IMR-90 (cell line): ENCODE measurements at regions not wholly inside any gene's neighbourhood (a gene's known extent, or its start where the extent isn't known, plus 50 kb on each side); places are given as distances from the start of the nearest gene placed in this dataset.

Experiments used
- ATAC-seq: fragments of 200-7000 bp; cut with Tn5 transposase; 2 replicates; pipeline ENCODE4 v1.9.1; 2020; ENCODE audit warnings: low read depth, mild to moderate bottlenecking, moderate library complexity
- BruUV-seq: library from RNA; stranded (reverse); fragments of 400-500 nt; replicated peaks from 2 replicates; lab custom pipeline; 2021; lab: Mats Ljungman, UMichigan
- CTCF ChIA-PET: fragments of 300-600 bp; formaldehyde crosslinking; extraction: SDS; loops from one replicate; lab custom pipeline; 2021; ENCODE audit warnings: antibody characterized with exemption; lab: Yijun Ruan, JAX
- POLR2A ChIA-PET: fragments of 300-600 bp; sonication (Branson Sonifier 250); formaldehyde crosslinking; loops from one replicate; lab custom pipeline; 2022; ENCODE audit warnings: antibody characterized with exemption; ENCODE audit not compliant: unreplicated experiment; lab: Charles Lee
- DNase-seq: peaks from one replicate; pipeline ENCODE4 v3.0.0; 2013
- H2AFZ ChIP-seq: replicated peaks from 2 replicates; pipeline ENCODE3; 2013; ENCODE audit warnings: low read length, mild to moderate bottlenecking; ENCODE audit not compliant: poor library complexity
- H2AK5ac ChIP-seq: 2 replicates; pipeline ENCODE4 v1.6.1; 2013; ENCODE audit warnings: low read depth, low read length, inconsistent platforms
- H2AK9ac ChIP-seq: replicated peaks from 2 replicates; pipeline ENCODE3; 2013; ENCODE audit warnings: mild to moderate bottlenecking, low read depth, low read length, moderate library complexity; ENCODE audit not compliant: poor library complexity
- H2BK120ac ChIP-seq: 2 replicates; pipeline ENCODE4 v1.6.1; 2013; ENCODE audit warnings: low read depth, low read length, inconsistent platforms
- H2BK15ac ChIP-seq: 3 replicates; pipeline ENCODE4 v1.6.1; 2013; ENCODE audit warnings: low read depth, low read length, inconsistent platforms
- H2BK20ac ChIP-seq: 2 replicates; pipeline ENCODE4 v1.6.1; 2013; ENCODE audit warnings: low read depth, mild to moderate bottlenecking, inconsistent platforms, low read length, moderate library complexity
- H2BK5ac ChIP-seq: 2 replicates; pipeline ENCODE4 v1.6.1; 2013; ENCODE audit warnings: mild to moderate bottlenecking, low read depth, low read length, inconsistent platforms; ENCODE audit not compliant: poor library complexity, severe bottlenecking
- H3K14ac ChIP-seq: replicated peaks from 2 replicates; pipeline ENCODE4 v1.6.1; 2013; ENCODE audit warnings: low read depth, low read length, inconsistent platforms
- H3K18ac ChIP-seq: 2 replicates; pipeline ENCODE4 v1.6.1; 2013; ENCODE audit warnings: low read depth, low read length, control low read depth
- H3K23ac ChIP-seq: 2 replicates; pipeline ENCODE4 v1.6.1; 2013; ENCODE audit warnings: low read depth, low read length, inconsistent platforms
- H3K27ac ChIP-seq: 2 replicates; pipeline ENCODE4 v1.5.1; 2013; ENCODE audit warnings: mild to moderate bottlenecking, control low read depth, low read length; ENCODE audit not compliant: insufficient read depth
- H3K27me3 ChIP-seq: 2 replicates; pipeline ENCODE4 v1.6.1; 2013; ENCODE audit warnings: low read length; ENCODE audit not compliant: control insufficient read depth, insufficient read depth
- H3K36me3 ChIP-seq: 2 replicates; pipeline ENCODE4 v1.6.1; 2013; ENCODE audit warnings: low read length, mixed read lengths; ENCODE audit not compliant: control insufficient read depth, insufficient read depth
- H3K4ac ChIP-seq: 2 replicates; pipeline ENCODE4 v1.6.1; 2013; ENCODE audit warnings: low read depth, low read length, inconsistent platforms
- H3K4me1 ChIP-seq: 2 replicates; pipeline ENCODE4 v1.6.1; 2013; ENCODE audit warnings: low read length, mixed read lengths; ENCODE audit not compliant: control insufficient read depth, insufficient read depth
- H3K4me2 ChIP-seq: 2 replicates; pipeline ENCODE4 v1.6.1; 2013; ENCODE audit warnings: low read depth, mild to moderate bottlenecking, control low read depth, low read length, moderate library complexity
- H3K4me3 ChIP-seq: 2 replicates; pipeline ENCODE4 v1.5.1; 2013; ENCODE audit warnings: low read depth, mild to moderate bottlenecking, control low read depth, low read length, moderate library complexity; ENCODE audit not compliant: insufficient read depth
- H3K56ac ChIP-seq: 2 replicates; pipeline ENCODE4 v1.6.1; 2013; ENCODE audit warnings: low read length, inconsistent platforms; ENCODE audit not compliant: insufficient read depth; ENCODE audit errors: extremely low read depth
- H3K79me1 ChIP-seq, 2 experiments: 2 replicates each; pipeline ENCODE4 v1.6.1; 2013; ENCODE audit warnings: low read length in 2 of 2, inconsistent platforms in 1 of 2, low read depth in 1 of 2
- H3K9ac ChIP-seq: 2 replicates; pipeline ENCODE4 v1.6.1; 2013; ENCODE audit warnings: low read depth, low read length, control low read depth
- H3K9me1 ChIP-seq: 2 replicates; pipeline ENCODE4 v1.6.1; 2013; ENCODE audit warnings: low read length, inconsistent platforms; ENCODE audit not compliant: insufficient read depth
- H3K9me3 ChIP-seq: 2 replicates; pipeline ENCODE4 v1.6.1; 2013; ENCODE audit warnings: low read length; ENCODE audit not compliant: control insufficient read depth, insufficient read depth
- H4K20me1 ChIP-seq: 2 replicates; pipeline ENCODE4 v1.6.1; 2013; ENCODE audit warnings: low read length, inconsistent platforms; ENCODE audit not compliant: insufficient read depth
- H4K5ac ChIP-seq: 2 replicates; pipeline ENCODE4 v1.6.1; 2013; ENCODE audit warnings: mild to moderate bottlenecking, low read depth, low read length, control low read depth
- H4K8ac ChIP-seq, 2 experiments: 2 replicates each; pipeline ENCODE4 v1.6.1; 2013; ENCODE audit warnings: low read depth in 2 of 2, low read length in 2 of 2, control low read depth in 1 of 2, inconsistent platforms in 1 of 2
- H4K91ac ChIP-seq: 2 replicates; pipeline ENCODE4 v1.6.1; 2013; ENCODE audit warnings: low read depth, low read length, inconsistent platforms; ENCODE audit not compliant: insufficient read depth
- CEBPB ChIP-seq: IDR thresholded peaks from 2 replicates; pipeline ENCODE4 v1.6.1; 2012; ENCODE audit warnings: low read depth, low read length, improper control_type of control experiment
- CHD1 ChIP-seq: IDR thresholded peaks from 2 replicates; pipeline ENCODE4 v1.6.1; 2012; ENCODE audit warnings: low read depth, low read length, improper control_type of control experiment
- MAFK ChIP-seq: IDR thresholded peaks from 2 replicates; pipeline ENCODE4 v1.6.1; 2012; ENCODE audit warnings: low read depth, low read length, improper control_type of control experiment
- NFE2L2 ChIP-seq: fragments of 150-350 bp; IDR thresholded peaks from 2 replicates; pipeline ENCODE4 v1.6.1; 2016; ENCODE audit warnings: low read depth, mild to moderate bottlenecking, low read length
- POLR2A ChIP-seq: IDR thresholded peaks from 2 replicates; pipeline ENCODE4 v1.6.1; 2012; ENCODE audit warnings: mild to moderate bottlenecking, low read depth, low read length
- RCOR1 ChIP-seq: IDR thresholded peaks from 2 replicates; pipeline ENCODE4 v1.6.1; 2012; ENCODE audit warnings: mild to moderate bottlenecking, low read length, improper control_type of control experiment; ENCODE audit not compliant: insufficient replicate concordance
- SMC3 ChIP-seq: fragments of 150-350 bp; IDR thresholded peaks from 2 replicates; pipeline ENCODE4 v1.6.1; 2016; ENCODE audit warnings: low read depth, mild to moderate bottlenecking, antibody characterized with exemption, low read length, moderate library complexity
- WGBS, 2 experiments: methylation state at CpG; one replicate each; pipeline versions ENCODE4 v1.1.5 to v1.1.7; 2013; ENCODE audit warnings: missing lambda C conversion rate in 2 of 2; ENCODE audit not compliant: insufficient read length in 1 of 2; ENCODE audit errors: extremely low coverage in 2 of 2; 5-methylcytosine and 5-hydroxymethylcytosine counted together
- dilution Hi-C: fragments of 300-500 bp; cut with HindIII; formaldehyde crosslinking; loops from one replicate; pipeline ENCODE4 v1.14.3; 2018; ENCODE audit warnings: low sequenced_read_pairs; ENCODE audit not compliant: unreplicated experiment
- in situ Hi-C: fragments of 300-500 bp; cut with MboI; formaldehyde crosslinking; loops from 3 replicates; pipeline ENCODE4 v1.14.3; 2019; ENCODE audit warnings: low sequenced_read_pairs, inconsistent platforms, mixed read lengths
- intact Hi-C: fragments of 100-400 bp; cut with micrococcal nuclease; formaldehyde crosslinking; loops from 2 replicates; pipeline ENCODE4 v1.10.0; 2022
- TF ChIP-seq, protein P1 (sequence below): conservative IDR thresholded peaks from 2 replicates; pipeline ENCODE4 v1.5.1; 2012; ENCODE audit warnings: mild to moderate bottlenecking, low read depth, low read length, improper control_type of control experiment
- TF ChIP-seq, protein P2 (sequence below): fragments of 150-350 bp; IDR thresholded peaks from 2 replicates; pipeline ENCODE4 v1.6.1; 2016; ENCODE audit warnings: low read depth, mild to moderate bottlenecking, low read length, moderate library complexity, borderline replicate concordance
- TF ChIP-seq, protein P3 (sequence below): fragments of 150-350 bp; IDR thresholded peaks from 2 replicates; pipeline ENCODE4 v1.6.1; 2017; ENCODE audit warnings: mild to moderate bottlenecking, antibody characterized with exemption, low read length, low read depth

DNA sequence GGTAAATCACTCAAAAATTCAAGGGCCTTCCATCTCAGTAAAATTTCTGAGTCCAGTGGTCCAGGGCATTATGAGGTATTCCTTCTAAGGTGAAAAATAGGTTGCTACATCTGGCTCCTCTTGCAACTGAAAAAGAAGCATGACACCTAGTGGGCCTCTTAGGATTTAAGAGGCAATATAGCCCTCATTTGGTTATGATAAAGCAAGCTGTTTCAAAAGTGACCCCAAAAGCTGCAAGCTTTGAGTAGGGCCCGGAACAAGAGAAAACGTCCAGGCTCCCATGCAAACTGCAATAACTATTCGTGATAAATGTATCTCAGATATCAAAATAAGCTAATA lies 1910.2 kb upstream of the PRR20A start:
- no peaks in the 10 kb centered on the region for H3K9me1 ChIP-seq
- TF ChIP-seq CHD1: no peak
- no peak for TF ChIP-seq POLR2A
- TF ChIP-seq NFE2L2: no peak
- TF ChIP-seq SMC3: no peak
- no peak for TF ChIP-seq MAFK
- TF ChIP-seq, protein P1, sequence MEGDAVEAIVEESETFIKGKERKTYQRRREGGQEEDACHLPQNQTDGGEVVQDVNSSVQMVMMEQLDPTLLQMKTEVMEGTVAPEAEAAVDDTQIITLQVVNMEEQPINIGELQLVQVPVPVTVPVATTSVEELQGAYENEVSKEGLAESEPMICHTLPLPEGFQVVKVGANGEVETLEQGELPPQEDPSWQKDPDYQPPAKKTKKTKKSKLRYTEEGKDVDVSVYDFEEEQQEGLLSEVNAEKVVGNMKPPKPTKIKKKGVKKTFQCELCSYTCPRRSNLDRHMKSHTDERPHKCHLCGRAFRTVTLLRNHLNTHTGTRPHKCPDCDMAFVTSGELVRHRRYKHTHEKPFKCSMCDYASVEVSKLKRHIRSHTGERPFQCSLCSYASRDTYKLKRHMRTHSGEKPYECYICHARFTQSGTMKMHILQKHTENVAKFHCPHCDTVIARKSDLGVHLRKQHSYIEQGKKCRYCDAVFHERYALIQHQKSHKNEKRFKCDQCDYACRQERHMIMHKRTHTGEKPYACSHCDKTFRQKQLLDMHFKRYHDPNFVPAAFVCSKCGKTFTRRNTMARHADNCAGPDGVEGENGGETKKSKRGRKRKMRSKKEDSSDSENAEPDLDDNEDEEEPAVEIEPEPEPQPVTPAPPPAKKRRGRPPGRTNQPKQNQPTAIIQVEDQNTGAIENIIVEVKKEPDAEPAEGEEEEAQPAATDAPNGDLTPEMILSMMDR: no peak
- TF ChIP-seq RCOR1: no peak
- TF ChIP-seq, protein P2, sequence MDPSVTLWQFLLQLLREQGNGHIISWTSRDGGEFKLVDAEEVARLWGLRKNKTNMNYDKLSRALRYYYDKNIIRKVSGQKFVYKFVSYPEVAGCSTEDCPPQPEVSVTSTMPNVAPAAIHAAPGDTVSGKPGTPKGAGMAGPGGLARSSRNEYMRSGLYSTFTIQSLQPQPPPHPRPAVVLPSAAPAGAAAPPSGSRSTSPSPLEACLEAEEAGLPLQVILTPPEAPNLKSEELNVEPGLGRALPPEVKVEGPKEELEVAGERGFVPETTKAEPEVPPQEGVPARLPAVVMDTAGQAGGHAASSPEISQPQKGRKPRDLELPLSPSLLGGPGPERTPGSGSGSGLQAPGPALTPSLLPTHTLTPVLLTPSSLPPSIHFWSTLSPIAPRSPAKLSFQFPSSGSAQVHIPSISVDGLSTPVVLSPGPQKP: no peak
- no peak for TF ChIP-seq CEBPB
- TF ChIP-seq, protein P3, sequence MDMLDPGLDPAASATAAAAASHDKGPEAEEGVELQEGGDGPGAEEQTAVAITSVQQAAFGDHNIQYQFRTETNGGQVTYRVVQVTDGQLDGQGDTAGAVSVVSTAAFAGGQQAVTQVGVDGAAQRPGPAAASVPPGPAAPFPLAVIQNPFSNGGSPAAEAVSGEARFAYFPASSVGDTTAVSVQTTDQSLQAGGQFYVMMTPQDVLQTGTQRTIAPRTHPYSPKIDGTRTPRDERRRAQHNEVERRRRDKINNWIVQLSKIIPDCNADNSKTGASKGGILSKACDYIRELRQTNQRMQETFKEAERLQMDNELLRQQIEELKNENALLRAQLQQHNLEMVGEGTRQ: no peak
- no peak overlapping the region for H2AFZ ChIP-seq
- H2BK120ac ChIP-seq: no peak overlapping the region
- H3K23ac ChIP-seq: no peak overlapping the region
- intact Hi-C loops: no loop called here
- H2AK9ac ChIP-seq: no peak overlapping the region
- no peak overlapping the region for H3K4me3 ChIP-seq
- DNase-seq (no peak), ATAC-seq (no peak)
- no CpG with 5 or more reads among the region's 3 CpGs for WGBS, 2 experiments
- H3K4me2 ChIP-seq: no peak overlapping the region
- CTCF ChIA-PET: no interaction called here
- no peak overlapping the region for H2BK15ac ChIP-seq
- H3K4ac ChIP-seq: no peak overlapping the region
- no peaks in the 10 kb centered on the region for H3K9me3 ChIP-seq
- no TSS peak for BruUV-seq
- POLR2A ChIA-PET: no interaction called here
- H3K14ac ChIP-seq: no peak overlapping the region
- in situ Hi-C loops: no loop called here
- H3K79me1 ChIP-seq: no peaks in the 10 kb centered on the region
- H3K9ac ChIP-seq: no peak overlapping the region
- H3K4me1 ChIP-seq: no peaks in the 10 kb centered on the region
- H2BK20ac ChIP-seq: no peak overlapping the region
- H4K8ac ChIP-seq: no peak overlapping the region
- dilution Hi-C loops: no loop called here
- H2BK5ac ChIP-seq: no peak overlapping the region
- no peak overlapping the region for H3K27ac ChIP-seq
- no peak overlapping the region for H3K56ac ChIP-seq
- no peak overlapping the region for H3K18ac ChIP-seq
- H4K20me1 ChIP-seq: no peaks in the 10 kb centered on the region
- H4K91ac ChIP-seq: no peak overlapping the region
- H2AK5ac ChIP-seq: no peak overlapping the region
- H3K27me3 ChIP-seq: no peaks in the 10 kb centered on the region
- H3K36me3 ChIP-seq: no peaks in the 10 kb centered on the region
- no peak overlapping the region for H4K5ac ChIP-seq
